Right lobe of liver (tissue), 6 donors: ENCODE measurements at regions not wholly inside any gene's neighbourhood (a gene's known extent, or its start where the extent isn't known, plus 50 kb on each side); places are given as distances from the start of the nearest gene placed in this dataset.

Experiments
- ATAC-seq, 4 donors: fragments of 200-7000 bp; cut with Tn5 transposase; one replicate each; pipeline ENCODE4 v1.9.1; 2020; ENCODE audit warnings: mild to moderate bottlenecking in 4 of 4, moderate library complexity in 4 of 4
- DNase-seq, 3 donors: peaks; one replicate each; pipeline ENCODE4 v3.0.0-alpha.2; 2020
- H3K27ac ChIP-seq, 3 donors: fragments of 200-600 bp; one replicate each; pipeline ENCODE4 v1.8.0; 2022
- H3K27me3 ChIP-seq, 2 donors: fragments of 200-600 bp; one replicate each; pipeline ENCODE4 v1.8.0; 2022
- H3K36me3 ChIP-seq, 4 donors: fragments of 200-600 bp; sonication (generic) in 1 of 4; one replicate each; pipeline versions ENCODE4 v1.5.1 to v1.8.0; 2017 to 2022; ENCODE audit warnings: control low read depth in 1 of 4
- H3K4me1 ChIP-seq, 4 donors: fragments of 200-600 bp; sonication (generic) in 1 of 4; one replicate each; pipeline versions ENCODE4 v1.5.1 to v1.8.0; 2017 to 2022; ENCODE audit warnings: control low read depth in 1 of 4
- H3K4me3 ChIP-seq, 3 donors: fragments of 200-600 bp; one replicate each; pipeline ENCODE4 v1.8.0; 2022
- H3K9me3 ChIP-seq, 4 donors: fragments of 200-600 bp; sonication (generic) in 1 of 4; one replicate each; pipeline versions ENCODE4 v1.5.1 to v1.8.0; 2017 to 2022; ENCODE audit warnings: control low read depth in 1 of 4
- CTCF ChIP-seq, 4 donors: fragments of 200-600 bp in 3 of 4; fragments of 450-650 bp in 1 of 4; IDR thresholded peaks; one replicate each; pipeline versions ENCODE4 v1.5.1 to v1.8.0; 2016 to 2022; ENCODE audit warnings: antibody characterized with exemption in 4 of 4, mild to moderate bottlenecking in 2 of 4
- POLR2A ChIP-seq: fragments of 450-650 bp; IDR thresholded peaks from one replicate; pipeline ENCODE4 v1.6.1; 2017; ENCODE audit warnings: antibody characterized with exemption, mild to moderate bottlenecking
- WGBS: methylation state at CpG from one replicate; pipeline ENCODE4 v1.1.6; 2018; ENCODE audit warnings: low coverage, low lambda C conversion rate; ENCODE audit not compliant: insufficient coverage; ENCODE audit errors: missing lambda C conversion rate; 5-methylcytosine and 5-hydroxymethylcytosine counted together
- intact Hi-C, 2 donors: fragments of 100-400 bp; cut with DNase I; formaldehyde crosslinking; loops; one replicate each; pipeline versions ENCODE4 v1.11.2 to v1.14.1; 2022
- donor health status: DM: no; HTN: yes; CAD: no.
- donor health status: DM: no; HTN: no; CAD: no.
- donor health status: DM: no; HTN: no; CAD: no.
- donor health status: DM: no; HTN: yes; CAD: no.
- donor health status: DM: no; HTN: yes; CAD: no.

GRCh38 chr3:76656531-76657070, 383.3 kb upstream of the ROBO2 start:
- no peak overlapping the region for H3K4me3 ChIP-seq
- WGBS, result 66% methylated on average over 4 of the region's 4 CpGs
- no peaks in the 10 kb centered on the region for H3K36me3 ChIP-seq

DNA sequence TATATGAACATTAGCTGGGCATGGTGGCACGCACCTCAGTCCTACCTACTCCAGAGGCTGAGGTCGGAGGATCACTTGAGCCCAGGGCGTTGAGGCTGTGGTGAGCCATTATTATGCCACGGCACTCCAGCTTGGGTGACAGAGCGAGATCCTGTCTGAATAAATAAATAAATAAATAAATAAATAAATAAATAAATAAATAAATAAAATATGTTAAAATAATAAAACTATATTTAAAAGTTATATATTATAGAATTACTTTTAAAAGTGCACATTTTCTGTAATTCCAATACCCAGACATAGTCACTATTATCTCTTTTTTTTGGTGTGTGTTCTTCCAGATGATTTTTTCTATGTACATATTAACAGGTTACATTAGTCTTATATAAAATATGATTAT, 382.0 kb upstream of the ROBO2 start:
- Histone ChIP-seq H3K4me1 (no peaks in the 10 kb centered on the region), H3K4me3 (no peak overlapping the region), H3K9me3 (no peaks in the 10 kb centered on the region), H3K36me3 (no peaks in the 10 kb centered on the region), H3K27ac (no peak overlapping the region), H3K27me3 (no peaks in the 10 kb centered on the region)
- intact Hi-C loops, result no loop called here
- ATAC-seq, result no peak
- TF ChIP-seq CTCF (IDR thresholded peaks at IDR 0.05) (no peak), POLR2A (no peak)
- 95% methylated on average over 5 of the region's 5 CpGs for WGBS
- DNase-seq, result no peak

More at GRCh38 chr3:76656531-76657070, 383.3 kb upstream of the ROBO2 start:
- TF ChIP-seq POLR2A (no peak), CTCF (IDR thresholded peaks at IDR 0.05) (no peak)
- H3K27ac ChIP-seq, result no peak overlapping the region
- no peaks in the 10 kb centered on the region for H3K9me3 ChIP-seq
- intact Hi-C loops, result no loop called here
- DNase-seq (no peak), ATAC-seq (no peak)
- H3K4me1 ChIP-seq, result no peaks in the 10 kb centered on the region
- H3K27me3 ChIP-seq, result no peaks in the 10 kb centered on the region

- no peaks in the 10 kb centered on the region for H3K4me1 ChIP-seq
- no peaks in the 10 kb centered on the region for H3K27me3 ChIP-seq
- DNase-seq (no peak), ATAC-seq (no peak)
- TF ChIP-seq POLR2A (no peak), CTCF (IDR thresholded peaks at IDR 0.05) (no peak)
- H3K4me3 ChIP-seq, result no peak overlapping the region
- 57% methylated on average over 3 of the region's 3 CpGs for WGBS
- no peaks in the 10 kb centered on the region for H3K9me3 ChIP-seq
- H3K27ac ChIP-seq, result no peak overlapping the region
- no peaks in the 10 kb centered on the region for H3K36me3 ChIP-seq
- intact Hi-C loops, result no loop called here
Measured at GRCh38 chr3:76661527-76662250, 378.2 kb upstream of the ROBO2 start.

GRCh38 chr3:76664816-76665215, 375.1 kb upstream of the ROBO2 start:
- intact Hi-C loops, result no loop called here
- Histone ChIP-seq H3K27ac (no peak overlapping the region), H3K9me3 (no peaks in the 10 kb centered on the region), H3K27me3 (no peaks in the 10 kb centered on the region), H3K4me1 (no peaks in the 10 kb centered on the region), H3K36me3 (no peaks in the 10 kb centered on the region), H3K4me3 (no peak overlapping the region)
- 85% methylated on average over 3 of the region's 3 CpGs for WGBS
- ATAC-seq (no peak), DNase-seq (no peak)
- no peak for TF ChIP-seq POLR2A

GRCh38 chr3:76668653-76669052, 371.2 kb upstream of the ROBO2 start:
- Histone ChIP-seq H3K4me1 (no peaks in the 10 kb centered on the region), H3K27me3 (no peaks in the 10 kb centered on the region), H3K9me3 (no peaks in the 10 kb centered on the region), H3K4me3 (no peak overlapping the region), H3K36me3 (no peaks in the 10 kb centered on the region), H3K27ac (no peak overlapping the region)
- WGBS, result 90% methylated on average over 4 of the region's 4 CpGs
- no peak for ATAC-seq
- DNase-seq, result no peak
- intact Hi-C loops, result no loop called here
- TF ChIP-seq POLR2A, result no peak
- TF ChIP-seq CTCF (IDR thresholded peaks at IDR 0.05), result no peak
